Naive B cell (primary cell): ENCODE measurements at regions not wholly inside any gene's neighbourhood (a gene's known extent, or its start where the extent isn't known, plus 50 kb on each side); places are given as distances from the start of the nearest gene placed in this dataset.

Source experiments
- ATAC-seq, 2 donors: fragments of 150-1000 bp; cut with Tn5 transposase; 2 replicates each; pipeline ENCODE4 v1.10.0; 2021; ENCODE audit warnings: low read depth in 2 of 2, mild to moderate bottlenecking in 2 of 2, moderate library complexity in 2 of 2
- DNase-seq: peaks from one replicate; pipeline ENCODE4 v3.0.0; 2022
- H3K27ac Mint-ChIP-seq, 6 donors: one replicate each; pipeline ENCODE4 v1.8.0; 2020 to 2022; ENCODE audit warnings: mild to moderate bottlenecking in 6 of 6, mixed read lengths in 6 of 6, moderate library complexity in 5 of 6, inconsistent platforms in 2 of 6
- H3K27me3 Mint-ChIP-seq, 3 donors: one replicate each; pipeline ENCODE4 v1.8.0; 2021 to 2022; ENCODE audit warnings: mixed read lengths in 3 of 3, mild to moderate bottlenecking in 1 of 3
- H3K36me3 Mint-ChIP-seq, 2 donors: one replicate each; pipeline ENCODE4 v1.8.0; 2020 to 2022; ENCODE audit warnings: mixed read lengths in 2 of 2, inconsistent platforms in 1 of 2, mild to moderate bottlenecking in 1 of 2
- H3K4me1 Mint-ChIP-seq, 3 donors: one replicate each; pipeline ENCODE4 v1.8.0; 2020 to 2022; ENCODE audit warnings: mixed read lengths in 3 of 3, inconsistent platforms in 1 of 3, mild to moderate bottlenecking in 1 of 3, moderate library complexity in 1 of 3
- H3K4me3 Mint-ChIP-seq, 8 donors: one replicate each; pipeline ENCODE4 v1.8.0; 2020 to 2022; ENCODE audit warnings: mild to moderate bottlenecking in 8 of 8, mixed read lengths in 8 of 8, moderate library complexity in 8 of 8, inconsistent platforms in 2 of 8
- H3K9me3 Mint-ChIP-seq, 7 donors: one replicate each; pipeline ENCODE4 v1.8.0; 2020 to 2022; ENCODE audit warnings: mixed read lengths in 7 of 7, mild to moderate bottlenecking in 5 of 7, inconsistent platforms in 2 of 7, moderate library complexity in 1 of 7

GRCh38 chr22:48522271-48522670 is 1305.4 kb downstream of the BRD1 start:
- H3K9me3 Mint-ChIP-seq: no peaks in the 10 kb centered on the region
- H3K4me1 Mint-ChIP-seq: no peaks in the 10 kb centered on the region
- DNase-seq: no peak
- no peak overlapping the region for H3K4me3 Mint-ChIP-seq
- peaks cover 0 to 4% (median 0%) of the 10 kb centered on the region in 3 donors for H3K27me3 Mint-ChIP-seq
- no peak overlapping the region for H3K27ac Mint-ChIP-seq
- ATAC-seq: no peak
- no peaks in the 10 kb centered on the region for H3K36me3 Mint-ChIP-seq

GRCh38 chr22:48520884-48521588 is 1306.6 kb downstream of the BRD1 start:
- peak overlapping the region in 1 of 6 donors; percentile 30 for H3K27ac Mint-ChIP-seq
- no peaks in the 10 kb centered on the region for H3K9me3 Mint-ChIP-seq
- no peak overlapping the region for H3K4me3 Mint-ChIP-seq

GRCh38 chr22:48520207-48520606 is 1307.5 kb downstream of the BRD1 start:
- Mint-ChIP-seq H3K4me3 (no peak overlapping the region), H3K27me3 (no peaks in the 10 kb centered on the region), H3K9me3 (no peaks in the 10 kb centered on the region), H3K27ac (no peak overlapping the region), H3K36me3 (no peaks in the 10 kb centered on the region), H3K4me1 (no peaks in the 10 kb centered on the region)
- DNase-seq (no peak), ATAC-seq (no peak)

More at GRCh38 chr22:48520884-48521588, 1306.6 kb downstream of the BRD1 start:
- Mint-ChIP-seq H3K4me1 (no peaks in the 10 kb centered on the region), H3K27me3 (no peaks in the 10 kb centered on the region), H3K36me3 (no peaks in the 10 kb centered on the region)
- DNase-seq (no peak), ATAC-seq (no peak)

GRCh38 chr22:48517039-48518030 is 1310.3 kb downstream of the BRD1 start:
- ATAC-seq (no peak), DNase-seq (no peak)
- Mint-ChIP-seq H3K36me3 (no peaks in the 10 kb centered on the region), H3K9me3 (no peaks in the 10 kb centered on the region), H3K4me3 (no peak overlapping the region), H3K27ac (peak overlapping the region in 1 of 6 donors; percentile 61), H3K27me3 (no peaks in the 10 kb centered on the region), H3K4me1 (no peaks in the 10 kb centered on the region)

- Mint-ChIP-seq H3K27me3 (no peaks in the 10 kb centered on the region), H3K4me1 (no peaks in the 10 kb centered on the region), H3K27ac (no peak overlapping the region), H3K4me3 (no peak overlapping the region), H3K9me3 (no peaks in the 10 kb centered on the region), H3K36me3 (no peaks in the 10 kb centered on the region)
- ATAC-seq: no peak
- no peak for DNase-seq
These were observed 1311.1 kb downstream of the BRD1 start for GRCh38 chr22:48516571-48516970.

- DNase-seq: no peak
These were observed 1312.0 kb downstream of the BRD1 start for GRCh38 chr22:48515571-48516200.

GRCh38 chr22:48513929-48514328 is 1313.7 kb downstream of the BRD1 start:
- Mint-ChIP-seq H3K27ac (no peak overlapping the region), H3K9me3 (no peaks in the 10 kb centered on the region), H3K27me3 (no peaks in the 10 kb centered on the region), H3K36me3 (no peaks in the 10 kb centered on the region), H3K4me1 (no peaks in the 10 kb centered on the region), H3K4me3 (no peak overlapping the region)
- no peak for DNase-seq
- ATAC-seq: no peak

More at GRCh38 chr22:48515571-48516200, 1312.0 kb downstream of the BRD1 start:
- no peaks in the 10 kb centered on the region for H3K36me3 Mint-ChIP-seq
- no peaks in the 10 kb centered on the region for H3K27me3 Mint-ChIP-seq
- no peak overlapping the region for H3K27ac Mint-ChIP-seq
- no peak overlapping the region for H3K4me3 Mint-ChIP-seq
- no peaks in the 10 kb centered on the region for H3K9me3 Mint-ChIP-seq
- H3K4me1 Mint-ChIP-seq: no peaks in the 10 kb centered on the region
- no peak for ATAC-seq

- H3K4me1 Mint-ChIP-seq: no peaks in the 10 kb centered on the region
- ATAC-seq (no peak), DNase-seq (no peak)
These were observed 1314.2 kb downstream of the BRD1 start for GRCh38 chr22:48513446-48513845.

GRCh38 chr22:48511781-48512327 is 1315.8 kb downstream of the BRD1 start:
- DNase-seq (no peak), ATAC-seq (no peak)
- no peaks in the 10 kb centered on the region for H3K9me3 Mint-ChIP-seq
- H3K4me1 Mint-ChIP-seq: no peaks in the 10 kb centered on the region
- no peaks in the 10 kb centered on the region for H3K36me3 Mint-ChIP-seq
- no peak overlapping the region for H3K27ac Mint-ChIP-seq
- H3K4me3 Mint-ChIP-seq: no peak overlapping the region
- H3K27me3 Mint-ChIP-seq: peaks cover 2 to 5% (median 4%) of the 10 kb centered on the region in 3 donors

More at GRCh38 chr22:48513446-48513845, 1314.2 kb downstream of the BRD1 start:
- peaks cover 0 to 4% (median 0%) of the 10 kb centered on the region in 3 donors for H3K27me3 Mint-ChIP-seq
- no peak overlapping the region for H3K4me3 Mint-ChIP-seq
- no peaks in the 10 kb centered on the region for H3K36me3 Mint-ChIP-seq
- H3K27ac Mint-ChIP-seq: no peak overlapping the region
- no peaks in the 10 kb centered on the region for H3K9me3 Mint-ChIP-seq

- Mint-ChIP-seq H3K36me3 (no peaks in the 10 kb centered on the region), H3K27ac (no peak overlapping the region), H3K27me3 (peaks cover 4 to 9% (median 8%) of the 10 kb centered on the region in 3 donors), H3K4me3 (no peak overlapping the region), H3K9me3 (no peaks in the 10 kb centered on the region), H3K4me1 (no peaks in the 10 kb centered on the region)
- ATAC-seq: no peak
- no peak for DNase-seq
These were observed 1316.5 kb downstream of the BRD1 start for GRCh38 chr22:48511211-48511610.

- Mint-ChIP-seq H3K27ac (no peak overlapping the region), H3K4me3 (no peak overlapping the region), H3K27me3 (peaks cover 4 to 11% (median 9%) of the 10 kb centered on the region in 3 donors), H3K9me3 (no peaks in the 10 kb centered on the region), H3K4me1 (no peaks in the 10 kb centered on the region), H3K36me3 (no peaks in the 10 kb centered on the region)
- no peak for DNase-seq
- ATAC-seq: no peak
These were observed 1317.1 kb downstream of the BRD1 start for GRCh38 chr22:48510599-48510998.

GRCh38 chr22:48507595-48508350 is 1319.9 kb downstream of the BRD1 start:
- Mint-ChIP-seq H3K36me3 (no peaks in the 10 kb centered on the region), H3K4me1 (no peaks in the 10 kb centered on the region), H3K27ac (no peak overlapping the region), H3K27me3 (peaks cover 4 to 21% (median 14%) of the 10 kb centered on the region in 3 donors), H3K4me3 (no peak overlapping the region), H3K9me3 (no peaks in the 10 kb centered on the region)
- DNase-seq: no peak
- no peak for ATAC-seq

GRCh38 chr22:48507171-48507570 is 1320.5 kb downstream of the BRD1 start:
- H3K36me3 Mint-ChIP-seq: no peaks in the 10 kb centered on the region
- ATAC-seq (no peak), DNase-seq (no peak)
- H3K4me3 Mint-ChIP-seq: peak overlapping the region in 1 of 8 donors; percentile 47
- peaks cover 4 to 23% (median 15%) of the 10 kb centered on the region in 3 donors for H3K27me3 Mint-ChIP-seq
- H3K4me1 Mint-ChIP-seq: no peaks in the 10 kb centered on the region
- H3K9me3 Mint-ChIP-seq: no peaks in the 10 kb centered on the region
- no peak overlapping the region for H3K27ac Mint-ChIP-seq
